SK-N-SH (cell line): ENCODE measurements at regions not wholly inside any gene's neighbourhood (a gene's known extent, or its start where the extent isn't known, plus 50 kb on each side); places are given as distances from the start of the nearest gene placed in this dataset.

Experiments used
- CTCF ChIA-PET: fragments of 300-600, 350-600 bp; formaldehyde crosslinking; extraction: SDS; loops from one replicate; lab custom pipeline; 2021; lab: Yijun Ruan, JAX
- POLR2A ChIA-PET: fragments of 350-600 bp; sonication (Branson Sonifier 250); formaldehyde crosslinking; extraction: SDS; loops from one replicate; lab custom pipeline; 2020; ENCODE audit warnings: antibody characterized with exemption, inconsistent platforms; lab: Yijun Ruan, JAX
- DNase-seq: peaks from one replicate; pipeline ENCODE4 v3.0.0; 2012
- H2AFZ ChIP-seq: fragments of 200-600 bp; sonication (generic); 2 replicates; pipeline ENCODE4 v1.8.1; 2016; ENCODE audit warnings: antibody characterized with exemption, mild to moderate bottlenecking, low read depth
- H3F3A ChIP-seq: fragments of 200-600 bp; sonication (generic); replicated peaks from 2 replicates; pipeline ENCODE3; 2016; ENCODE audit warnings: antibody characterized with exemption, mild to moderate bottlenecking; ENCODE audit not compliant: insufficient read depth
- H3K27ac ChIP-seq, 2 experiments: fragments of 200-500 bp in 1 of 2; fragments of 200-600 bp in 1 of 2; sonication (Bioruptor generic) in 1 of 2; sonication (generic), shearing (Covaris generic) in 1 of 2; 2 replicates each; pipeline versions ENCODE4 v1.5.1 to v1.6.1; 2014 to 2016; ENCODE audit warnings: low read depth in 2 of 2, inconsistent platforms in 1 of 2, low read length in 1 of 2, mild to moderate bottlenecking in 1 of 2, mixed read lengths in 1 of 2
- H3K27me3 ChIP-seq: fragments of 200-600 bp; sonication (generic), shearing (Covaris generic); 2 replicates; pipeline ENCODE4 v1.6.1; 2016; ENCODE audit warnings: mixed run types; ENCODE audit not compliant: insufficient read depth
- H3K36me3 ChIP-seq, 2 experiments: fragments of 200-500 bp in 1 of 2; fragments of 200-600 bp in 1 of 2; sonication (Bioruptor generic) in 1 of 2; sonication (generic) in 1 of 2; replicated peaks in 1 of 2; 2 replicates each; pipeline versions ENCODE3 to v1.5.1; 2014 to 2016; ENCODE audit warnings: low read length in 1 of 2, mild to moderate bottlenecking in 1 of 2; ENCODE audit not compliant: insufficient read depth in 2 of 2, control insufficient read depth in 1 of 2
- H3K4me1 ChIP-seq, 2 experiments: fragments of 200-500 bp in 1 of 2; fragments of 200-600 bp in 1 of 2; sonication (Bioruptor generic) in 1 of 2; sonication (generic), shearing (Covaris generic) in 1 of 2; 2 replicates each; pipeline versions ENCODE4 v1.5.1 to v1.6.1; 2014 to 2016; ENCODE audit warnings: low read depth in 1 of 2, low read length in 1 of 2, mixed run types in 1 of 2; ENCODE audit not compliant: insufficient read depth in 2 of 2, control insufficient read depth in 1 of 2
- H3K4me2 ChIP-seq: fragments of 200-600 bp; sonication (generic), shearing (Covaris generic); 2 replicates; pipeline ENCODE4 v1.6.1; 2017; ENCODE audit warnings: mixed run types
- H3K4me3 ChIP-seq, 2 experiments: fragments of 200-500 bp in 1 of 2; fragments of 200-600 bp in 1 of 2; sonication (Bioruptor generic) in 1 of 2; sonication (generic), shearing (Covaris generic) in 1 of 2; 2 replicates each; pipeline versions ENCODE4 v1.5.1 to v1.8.1; 2014 to 2016; ENCODE audit warnings: low read depth in 2 of 2, inconsistent platforms in 1 of 2, low read length in 1 of 2, mild to moderate bottlenecking in 1 of 2, mixed read lengths in 1 of 2, moderate library complexity in 1 of 2
- H3K79me2 ChIP-seq: fragments of 200-600 bp; sonication (generic); 2 replicates; pipeline ENCODE4 v1.8.1; 2017; ENCODE audit warnings: mild to moderate bottlenecking; ENCODE audit not compliant: insufficient read depth
- H3K9ac ChIP-seq: fragments of 200-600 bp; sonication (generic); 2 replicates; pipeline ENCODE4 v1.6.1; 2017; ENCODE audit warnings: mixed run types
- H3K9me2 ChIP-seq: fragments of 200-600 bp; sonication (generic); 2 replicates; pipeline ENCODE4 v1.6.1; 2017; ENCODE audit warnings: mixed run types
- H3K9me3 ChIP-seq: fragments of 200-600 bp; sonication (generic); 2 replicates; pipeline ENCODE4 v1.6.1; 2017; ENCODE audit warnings: mixed run types, mild to moderate bottlenecking, moderate library complexity
- H4K20me1 ChIP-seq: fragments of 200-600 bp; sonication (generic); 2 replicates; pipeline ENCODE4 v1.6.1; 2017; ENCODE audit warnings: mild to moderate bottlenecking, mixed run types; ENCODE audit not compliant: insufficient read depth
- ELF1 ChIP-seq: IDR thresholded peaks from 2 replicates; pipeline ENCODE4 v1.4.0; 2012
- EP300 ChIP-seq, 2 experiments: IDR thresholded peaks; 2 replicates each; pipeline versions ENCODE4 v1.4.0 to v1.6.1; 2012; ENCODE audit warnings: borderline replicate concordance in 1 of 2, low read depth in 1 of 2, low read length in 1 of 2
- FOXJ3 ChIP-seq: sonication (generic); formaldehyde crosslinking; IDR thresholded peaks from 2 replicates; pipeline ENCODE4 v1.5.1; 2020; ENCODE audit warnings: mild to moderate bottlenecking, missing genetic modification reagents
- MXI1 ChIP-seq: IDR thresholded peaks from 2 replicates; pipeline ENCODE4 v1.6.1; 2012; ENCODE audit warnings: mild to moderate bottlenecking, low read depth, low read length, improper control_type of control experiment
- NFIC ChIP-seq: IDR thresholded peaks from 2 replicates; pipeline ENCODE4 v1.4.0; 2012; ENCODE audit warnings: borderline replicate concordance
- NRF1 ChIP-seq: IDR thresholded peaks from 2 replicates; pipeline ENCODE4 v1.6.1; 2012; ENCODE audit warnings: low read depth, mild to moderate bottlenecking, low read length
- POLR2AphosphoS5 ChIP-seq: IDR thresholded peaks from 2 replicates; pipeline ENCODE4 v1.6.1; 2012; ENCODE audit warnings: low read depth, low read length
- RAD21 ChIP-seq: IDR thresholded peaks from 2 replicates; pipeline ENCODE4 v1.6.1; 2012; ENCODE audit warnings: mild to moderate bottlenecking, low read length
- RFX5 ChIP-seq: IDR thresholded peaks from 2 replicates; pipeline ENCODE4 v1.6.1; 2012; ENCODE audit warnings: mild to moderate bottlenecking, improper control_type of control experiment, low read length
- RXRA ChIP-seq: IDR thresholded peaks from 2 replicates; pipeline ENCODE4 v1.4.0; 2012; ENCODE audit warnings: low read depth, mild to moderate bottlenecking, borderline replicate concordance
- SIN3A ChIP-seq: IDR thresholded peaks from 2 replicates; pipeline ENCODE4 v1.6.1; 2012; ENCODE audit warnings: low read depth, mild to moderate bottlenecking, low read length, moderate library complexity, borderline replicate concordance
- WGBS: methylation state at CpG from one replicate; pipeline ENCODE4 v1.1.6; 2017; ENCODE audit warnings: low lambda C conversion rate; 5-methylcytosine and 5-hydroxymethylcytosine counted together
- TF ChIP-seq, protein P1 (sequence below): IDR thresholded peaks from 2 replicates; pipeline ENCODE4 v1.4.0; 2012; ENCODE audit warnings: low read depth
- TF ChIP-seq, protein P2 (sequence below): IDR thresholded peaks from 2 replicates; pipeline ENCODE4 v1.4.0; 2012; ENCODE audit warnings: low read depth, borderline replicate concordance
- TF ChIP-seq, protein P3 (sequence below): fragments of 150-350 bp; IDR thresholded peaks from 2 replicates; pipeline ENCODE4 v1.6.1; 2017; ENCODE audit warnings: antibody characterized with exemption, low read length, low read depth, borderline replicate concordance
- TF ChIP-seq, protein P4 (sequence below): IDR thresholded peaks from 2 replicates; pipeline ENCODE4; 2012
- TF ChIP-seq, protein P5 (sequence below): fragments of 150-350 bp; IDR thresholded peaks from 2 replicates; pipeline ENCODE4 v1.6.1; 2016; ENCODE audit warnings: mild to moderate bottlenecking, low read depth, low read length

DNA sequence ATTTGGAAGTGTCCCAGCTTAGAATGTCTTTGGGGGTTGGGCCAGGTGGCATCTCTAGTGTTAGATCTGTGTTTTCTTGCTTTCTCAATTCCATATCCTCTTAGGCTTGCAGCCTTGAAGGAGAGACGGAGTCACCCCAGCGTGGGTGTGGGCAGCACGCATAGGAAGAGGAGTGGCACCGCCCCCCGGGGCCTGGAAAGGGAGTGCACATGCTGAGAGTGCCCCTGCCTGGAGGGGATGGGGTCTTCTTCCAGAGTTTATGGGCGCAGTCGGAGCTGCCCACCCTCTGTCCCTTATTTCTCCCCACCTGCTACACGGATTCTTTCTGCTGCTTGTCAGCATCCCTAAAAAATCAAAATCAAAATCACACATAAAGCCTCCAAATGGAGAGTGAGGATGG is 309.7 kb downstream of the QKI start:
- 79% methylated on average over 7 of the region's 8 CpGs for WGBS
- H4K20me1 ChIP-seq, result no peaks in the 10 kb centered on the region
- ChIA-PET CTCF (interaction anchor here (0.6 kb wide), 2 partner anchors 312 to 1384 kb away, joined by 3 read pairs; no protein-coding TSS in a partner anchor), POLR2A (no interaction called here)
- no peak overlapping the region for H3K27ac ChIP-seq
- no peaks in the 10 kb centered on the region for H3K9me3 ChIP-seq
- H3K9ac ChIP-seq, result no peak overlapping the region
- H2AFZ ChIP-seq, result no peak overlapping the region
- no peak overlapping the region for H3K4me2 ChIP-seq
- TF ChIP-seq, protein P1, sequence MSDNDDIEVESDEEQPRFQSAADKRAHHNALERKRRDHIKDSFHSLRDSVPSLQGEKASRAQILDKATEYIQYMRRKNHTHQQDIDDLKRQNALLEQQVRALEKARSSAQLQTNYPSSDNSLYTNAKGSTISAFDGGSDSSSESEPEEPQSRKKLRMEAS, result no peak
- no peak for TF ChIP-seq RFX5
- no peak for TF ChIP-seq POLR2AphosphoS5
- TF ChIP-seq EP300 (IDR thresholded peaks at IDR 0.05; ENCODE audit: borderline replicate concordance in 1 of 2, low read depth in 1 of 2, low read length in 1 of 2), result no peak
- TF ChIP-seq NRF1, result no peak
- TF ChIP-seq, protein P2, sequence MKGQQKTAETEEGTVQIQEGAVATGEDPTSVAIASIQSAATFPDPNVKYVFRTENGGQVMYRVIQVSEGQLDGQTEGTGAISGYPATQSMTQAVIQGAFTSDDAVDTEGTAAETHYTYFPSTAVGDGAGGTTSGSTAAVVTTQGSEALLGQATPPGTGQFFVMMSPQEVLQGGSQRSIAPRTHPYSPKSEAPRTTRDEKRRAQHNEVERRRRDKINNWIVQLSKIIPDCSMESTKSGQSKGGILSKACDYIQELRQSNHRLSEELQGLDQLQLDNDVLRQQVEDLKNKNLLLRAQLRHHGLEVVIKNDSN, result no peak
- TF ChIP-seq, protein P3, sequence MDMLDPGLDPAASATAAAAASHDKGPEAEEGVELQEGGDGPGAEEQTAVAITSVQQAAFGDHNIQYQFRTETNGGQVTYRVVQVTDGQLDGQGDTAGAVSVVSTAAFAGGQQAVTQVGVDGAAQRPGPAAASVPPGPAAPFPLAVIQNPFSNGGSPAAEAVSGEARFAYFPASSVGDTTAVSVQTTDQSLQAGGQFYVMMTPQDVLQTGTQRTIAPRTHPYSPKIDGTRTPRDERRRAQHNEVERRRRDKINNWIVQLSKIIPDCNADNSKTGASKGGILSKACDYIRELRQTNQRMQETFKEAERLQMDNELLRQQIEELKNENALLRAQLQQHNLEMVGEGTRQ, result no peak
- TF ChIP-seq, protein P4, sequence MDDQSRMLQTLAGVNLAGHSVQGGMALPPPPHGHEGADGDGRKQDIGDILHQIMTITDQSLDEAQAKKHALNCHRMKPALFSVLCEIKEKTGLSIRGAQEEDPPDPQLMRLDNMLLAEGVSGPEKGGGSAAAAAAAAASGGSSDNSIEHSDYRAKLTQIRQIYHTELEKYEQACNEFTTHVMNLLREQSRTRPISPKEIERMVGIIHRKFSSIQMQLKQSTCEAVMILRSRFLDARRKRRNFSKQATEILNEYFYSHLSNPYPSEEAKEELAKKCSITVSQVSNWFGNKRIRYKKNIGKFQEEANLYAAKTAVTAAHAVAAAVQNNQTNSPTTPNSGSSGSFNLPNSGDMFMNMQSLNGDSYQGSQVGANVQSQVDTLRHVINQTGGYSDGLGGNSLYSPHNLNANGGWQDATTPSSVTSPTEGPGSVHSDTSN, result no peak
- TF ChIP-seq RAD21, result no peak
- TF ChIP-seq RXRA, result no peak
- no peak for TF ChIP-seq NFIC
- TF ChIP-seq, protein P5, sequence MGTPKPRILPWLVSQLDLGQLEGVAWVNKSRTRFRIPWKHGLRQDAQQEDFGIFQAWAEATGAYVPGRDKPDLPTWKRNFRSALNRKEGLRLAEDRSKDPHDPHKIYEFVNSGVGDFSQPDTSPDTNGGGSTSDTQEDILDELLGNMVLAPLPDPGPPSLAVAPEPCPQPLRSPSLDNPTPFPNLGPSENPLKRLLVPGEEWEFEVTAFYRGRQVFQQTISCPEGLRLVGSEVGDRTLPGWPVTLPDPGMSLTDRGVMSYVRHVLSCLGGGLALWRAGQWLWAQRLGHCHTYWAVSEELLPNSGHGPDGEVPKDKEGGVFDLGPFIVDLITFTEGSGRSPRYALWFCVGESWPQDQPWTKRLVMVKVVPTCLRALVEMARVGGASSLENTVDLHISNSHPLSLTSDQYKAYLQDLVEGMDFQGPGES, result no peak
- TF ChIP-seq SIN3A, result no peak
- TF ChIP-seq ELF1, result no peak
- no peak for TF ChIP-seq MXI1
- no peak for TF ChIP-seq FOXJ3 (CRISPR knock-in tag)
- H3F3A ChIP-seq, result no peaks in the 10 kb centered on the region
- no peak for DNase-seq
- H3K27me3 ChIP-seq, result no peaks in the 10 kb centered on the region
- H3K4me3 ChIP-seq, result no peak overlapping the region
- H3K79me2 ChIP-seq, result no peaks in the 10 kb centered on the region
- H3K4me1 ChIP-seq, result peaks cover 0 to 11% of the 10 kb centered on the region in 2 experiments; a peak in 1 of 4 replicates
- H3K9me2 ChIP-seq, result no peaks in the 10 kb centered on the region
- H3K36me3 ChIP-seq, result no peaks in the 10 kb centered on the region
